Esophagus muscularis mucosa (tissue), 4 donors: ENCODE measurements at regions not wholly inside any gene's neighbourhood (a gene's known extent, or its start where the extent isn't known, plus 50 kb on each side); places are given as distances from the start of the nearest gene placed in this dataset.

ENCODE experiments used
- EP300 ChIP-seq: sonication (generic); formaldehyde crosslinking; IDR thresholded peaks from one replicate; pipeline ENCODE4 v1.6.1; 2017; ENCODE audit warnings: antibody characterized with exemption
- POLR2A ChIP-seq: fragments of 450-650 bp; IDR thresholded peaks from one replicate; pipeline ENCODE4 v1.6.1; 2017; ENCODE audit warnings: antibody characterized with exemption, moderate library complexity, mild to moderate bottlenecking, low read depth
- POLR2AphosphoS5 ChIP-seq, 2 donors: sonication (generic); formaldehyde crosslinking; IDR thresholded peaks; one replicate each; pipeline ENCODE4 v1.6.1; 2017; ENCODE audit warnings: antibody characterized with exemption in 2 of 2
- TF ChIP-seq, protein P1 (sequence below), 3 experiments: fragments of 200-600 bp in 2 of 3; fragments of 450-650 bp in 1 of 3; sonication (generic) in 2 of 3; IDR thresholded peaks; one replicate each; pipeline ENCODE4 v1.5.1; 2017 to 2019; ENCODE audit warnings: antibody characterized with exemption in 3 of 3, mild to moderate bottlenecking in 2 of 3, moderate library complexity in 1 of 3

DNA sequence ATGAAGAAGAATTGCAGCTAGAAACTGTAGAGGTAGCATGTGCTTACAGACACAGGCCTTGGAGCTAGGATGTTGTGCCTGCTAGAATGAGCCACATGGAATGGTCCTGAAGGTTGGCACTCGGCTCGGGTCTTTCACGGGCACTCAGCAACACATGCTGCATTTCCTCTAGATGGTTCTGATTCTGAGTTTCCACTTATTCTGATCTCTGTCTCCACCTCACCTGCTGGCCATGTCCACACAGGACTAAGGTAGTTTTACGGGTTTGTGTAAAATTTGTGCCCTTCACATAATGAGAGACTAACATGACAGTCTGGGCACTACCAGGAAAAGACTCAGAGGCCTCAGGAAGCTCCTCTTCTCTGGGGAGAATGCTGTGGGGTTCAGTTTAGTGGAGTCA is 444.8 kb upstream of the MKI67 start:
- TF ChIP-seq, protein P1, sequence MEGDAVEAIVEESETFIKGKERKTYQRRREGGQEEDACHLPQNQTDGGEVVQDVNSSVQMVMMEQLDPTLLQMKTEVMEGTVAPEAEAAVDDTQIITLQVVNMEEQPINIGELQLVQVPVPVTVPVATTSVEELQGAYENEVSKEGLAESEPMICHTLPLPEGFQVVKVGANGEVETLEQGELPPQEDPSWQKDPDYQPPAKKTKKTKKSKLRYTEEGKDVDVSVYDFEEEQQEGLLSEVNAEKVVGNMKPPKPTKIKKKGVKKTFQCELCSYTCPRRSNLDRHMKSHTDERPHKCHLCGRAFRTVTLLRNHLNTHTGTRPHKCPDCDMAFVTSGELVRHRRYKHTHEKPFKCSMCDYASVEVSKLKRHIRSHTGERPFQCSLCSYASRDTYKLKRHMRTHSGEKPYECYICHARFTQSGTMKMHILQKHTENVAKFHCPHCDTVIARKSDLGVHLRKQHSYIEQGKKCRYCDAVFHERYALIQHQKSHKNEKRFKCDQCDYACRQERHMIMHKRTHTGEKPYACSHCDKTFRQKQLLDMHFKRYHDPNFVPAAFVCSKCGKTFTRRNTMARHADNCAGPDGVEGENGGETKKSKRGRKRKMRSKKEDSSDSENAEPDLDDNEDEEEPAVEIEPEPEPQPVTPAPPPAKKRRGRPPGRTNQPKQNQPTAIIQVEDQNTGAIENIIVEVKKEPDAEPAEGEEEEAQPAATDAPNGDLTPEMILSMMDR (IDR thresholded peaks at IDR 0.05), result no peak
- no peak for TF ChIP-seq POLR2A
- TF ChIP-seq POLR2AphosphoS5 (IDR thresholded peaks at IDR 0.05), result no peak
- no peak for TF ChIP-seq EP300
